Testis (tissue), 2 donors: ENCODE measurements at regions not wholly inside any gene's neighbourhood (a gene's known extent, or its start where the extent isn't known, plus 50 kb on each side); places are given as distances from the start of the nearest gene placed in this dataset.

Experiments
- POLR2A ChIP-seq: fragments of 450-650 bp; IDR thresholded peaks from one replicate; pipeline ENCODE4 v1.6.1; 2017; ENCODE audit warnings: antibody characterized with exemption, mild to moderate bottlenecking, moderate library complexity
- TF ChIP-seq, protein P1 (sequence below), 3 experiments: fragments of 450-650 bp in 2 of 3; fragments of 200-600 bp in 1 of 3; sonication (generic) in 1 of 3; IDR thresholded peaks; one replicate each; pipeline ENCODE4 v1.5.1; 2016 to 2019; ENCODE audit warnings: antibody characterized with exemption in 3 of 3, mild to moderate bottlenecking in 2 of 3, moderate library complexity in 1 of 3

DNA sequence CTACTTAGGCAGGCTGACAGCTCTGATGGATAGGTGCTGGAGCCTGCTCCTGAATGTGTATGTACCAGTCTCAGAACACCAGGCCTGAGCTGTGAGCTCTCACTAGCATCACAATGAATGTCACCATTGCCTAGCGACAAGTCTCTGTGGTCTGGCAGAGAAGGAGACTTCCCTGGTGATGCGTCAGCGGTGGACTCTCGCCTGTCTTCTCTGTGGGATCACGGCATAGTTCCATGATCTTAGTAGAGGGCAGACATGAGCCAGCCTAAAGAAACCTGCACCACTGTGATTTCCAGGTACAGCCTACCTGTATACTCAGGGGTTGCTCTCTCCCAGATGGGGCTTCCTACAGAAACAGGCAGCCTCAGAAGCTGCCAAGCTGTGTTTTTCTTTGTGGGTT is 699.2 kb upstream of the TSPY4 start:
- no peak for TF ChIP-seq POLR2A
- TF ChIP-seq, protein P1, sequence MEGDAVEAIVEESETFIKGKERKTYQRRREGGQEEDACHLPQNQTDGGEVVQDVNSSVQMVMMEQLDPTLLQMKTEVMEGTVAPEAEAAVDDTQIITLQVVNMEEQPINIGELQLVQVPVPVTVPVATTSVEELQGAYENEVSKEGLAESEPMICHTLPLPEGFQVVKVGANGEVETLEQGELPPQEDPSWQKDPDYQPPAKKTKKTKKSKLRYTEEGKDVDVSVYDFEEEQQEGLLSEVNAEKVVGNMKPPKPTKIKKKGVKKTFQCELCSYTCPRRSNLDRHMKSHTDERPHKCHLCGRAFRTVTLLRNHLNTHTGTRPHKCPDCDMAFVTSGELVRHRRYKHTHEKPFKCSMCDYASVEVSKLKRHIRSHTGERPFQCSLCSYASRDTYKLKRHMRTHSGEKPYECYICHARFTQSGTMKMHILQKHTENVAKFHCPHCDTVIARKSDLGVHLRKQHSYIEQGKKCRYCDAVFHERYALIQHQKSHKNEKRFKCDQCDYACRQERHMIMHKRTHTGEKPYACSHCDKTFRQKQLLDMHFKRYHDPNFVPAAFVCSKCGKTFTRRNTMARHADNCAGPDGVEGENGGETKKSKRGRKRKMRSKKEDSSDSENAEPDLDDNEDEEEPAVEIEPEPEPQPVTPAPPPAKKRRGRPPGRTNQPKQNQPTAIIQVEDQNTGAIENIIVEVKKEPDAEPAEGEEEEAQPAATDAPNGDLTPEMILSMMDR (IDR thresholded peaks at IDR 0.05) = no peak
